ENCODE measurements at regions not wholly inside any gene's neighbourhood (a gene's known extent, or its start where the extent isn't known, plus 50 kb on each side); places are given as distances from the start of the nearest gene placed in this dataset.

DNA sequence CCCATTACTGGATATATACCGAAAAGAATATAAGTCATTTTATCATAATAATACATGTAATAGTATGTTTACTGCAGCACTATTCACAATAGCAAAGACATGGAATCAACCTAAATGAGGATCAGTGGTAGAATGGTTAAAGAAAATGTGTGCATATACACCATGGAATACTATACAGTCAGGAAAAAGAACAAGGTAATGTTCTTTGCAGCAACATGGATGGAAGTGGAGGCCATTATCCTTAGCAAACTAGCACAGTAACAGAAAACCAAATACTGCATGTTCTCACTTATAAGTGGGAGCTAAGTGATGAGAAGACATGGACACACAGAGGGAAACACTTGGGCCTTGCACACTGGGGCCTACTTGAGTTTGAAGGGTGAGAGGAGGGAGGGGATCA is 207.4 kb upstream of the APOOL start:
- TF ChIP-seq, protein P1, sequence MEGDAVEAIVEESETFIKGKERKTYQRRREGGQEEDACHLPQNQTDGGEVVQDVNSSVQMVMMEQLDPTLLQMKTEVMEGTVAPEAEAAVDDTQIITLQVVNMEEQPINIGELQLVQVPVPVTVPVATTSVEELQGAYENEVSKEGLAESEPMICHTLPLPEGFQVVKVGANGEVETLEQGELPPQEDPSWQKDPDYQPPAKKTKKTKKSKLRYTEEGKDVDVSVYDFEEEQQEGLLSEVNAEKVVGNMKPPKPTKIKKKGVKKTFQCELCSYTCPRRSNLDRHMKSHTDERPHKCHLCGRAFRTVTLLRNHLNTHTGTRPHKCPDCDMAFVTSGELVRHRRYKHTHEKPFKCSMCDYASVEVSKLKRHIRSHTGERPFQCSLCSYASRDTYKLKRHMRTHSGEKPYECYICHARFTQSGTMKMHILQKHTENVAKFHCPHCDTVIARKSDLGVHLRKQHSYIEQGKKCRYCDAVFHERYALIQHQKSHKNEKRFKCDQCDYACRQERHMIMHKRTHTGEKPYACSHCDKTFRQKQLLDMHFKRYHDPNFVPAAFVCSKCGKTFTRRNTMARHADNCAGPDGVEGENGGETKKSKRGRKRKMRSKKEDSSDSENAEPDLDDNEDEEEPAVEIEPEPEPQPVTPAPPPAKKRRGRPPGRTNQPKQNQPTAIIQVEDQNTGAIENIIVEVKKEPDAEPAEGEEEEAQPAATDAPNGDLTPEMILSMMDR (conservative IDR thresholded peaks at IDR 0.05; ENCODE audit: low read depth, low read length): no peak
- no peak for TF ChIP-seq EZH2 (IDR thresholded peaks at IDR 0.05; ENCODE audit: borderline replicate concordance, low read depth, low read length, poor library complexity, severe bottlenecking)
